ENCODE measurements at regions not wholly inside any gene's neighbourhood (a gene's known extent, or its start where the extent isn't known, plus 50 kb on each side); places are given as distances from the start of the nearest gene placed in this dataset.

- Histone ChIP-seq H3K4me3 (no peak overlapping the region), H3K27ac (no peak overlapping the region), H3K4me2 (no peak overlapping the region), H3K4me1 (no peaks in the 10 kb centered on the region), H3K9me3 (no peaks in the 10 kb centered on the region)
- POLR2A ChIA-PET = no interaction called here
- DNase-seq (ENCODE audit: low read depth in 1 of 2, low spot score in 1 of 2) (no peak), FAIRE-seq (no peak), ATAC-seq (no peak)
- WGBS (ENCODE audit: missing lambda C conversion rate) = 25% methylated on average over 3 of the region's 3 CpGs
- CTCF ChIA-PET = interaction anchor here (0.6 kb wide), 1 partner anchor 215 kb away, joined by 3 read pairs; no protein-coding TSS in a partner anchor
- TF ChIP-seq CHD2 (IDR thresholded peaks at IDR 0.05; ENCODE audit: low read length, partially characterized antibody) (no peak), FOSL2 (IDR thresholded peaks at IDR 0.05) (no peak), FOSL2 (CRISPR knock-in tag; IDR thresholded peaks at IDR 0.05) (no peak), RCOR1 (IDR thresholded peaks at IDR 0.05; ENCODE audit: low read depth, low read length) (no peak), CEBPB (IDR thresholded peaks at IDR 0.05) (no peak), POLR2A (IDR thresholded peaks at IDR 0.05; ENCODE audit: low read length) (no peak), PHF8 (IDR thresholded peaks at IDR 0.05; ENCODE audit: borderline replicate concordance, low read depth) (no peak), ZC3H11A (IDR thresholded peaks at IDR 0.05) (no peak), TFCP2L1 (CRISPR knock-in tag; IDR thresholded peaks at IDR 0.05) (no peak), HOXB13 (CRISPR knock-in tag; IDR thresholded peaks at IDR 0.05; ENCODE audit: low read depth) (no peak), RNF2 (IDR thresholded peaks at IDR 0.05; ENCODE audit: borderline replicate concordance, low read depth) (no peak), CHD4 (IDR thresholded peaks at IDR 0.05; ENCODE audit: borderline replicate concordance) (no peak), NFE2L2 (conservative IDR thresholded peaks at IDR 0.05; ENCODE audit: low read length) (no peak), MAFK (IDR thresholded peaks at IDR 0.05; ENCODE audit: partially characterized antibody) (no peak), CBX2 (IDR thresholded peaks at IDR 0.05; ENCODE audit: borderline replicate concordance, low read depth) (no peak)
- TF ChIP-seq, protein P1, sequence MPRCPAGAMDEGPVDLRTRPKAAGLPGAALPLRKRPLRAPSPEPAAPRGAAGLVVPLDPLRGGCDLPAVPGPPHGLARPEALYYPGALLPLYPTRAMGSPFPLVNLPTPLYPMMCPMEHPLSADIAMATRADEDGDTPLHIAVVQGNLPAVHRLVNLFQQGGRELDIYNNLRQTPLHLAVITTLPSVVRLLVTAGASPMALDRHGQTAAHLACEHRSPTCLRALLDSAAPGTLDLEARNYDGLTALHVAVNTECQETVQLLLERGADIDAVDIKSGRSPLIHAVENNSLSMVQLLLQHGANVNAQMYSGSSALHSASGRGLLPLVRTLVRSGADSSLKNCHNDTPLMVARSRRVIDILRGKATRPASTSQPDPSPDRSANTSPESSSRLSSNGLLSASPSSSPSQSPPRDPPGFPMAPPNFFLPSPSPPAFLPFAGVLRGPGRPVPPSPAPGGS (IDR thresholded peaks at IDR 0.05) = no peak
- TF ChIP-seq, protein P2, sequence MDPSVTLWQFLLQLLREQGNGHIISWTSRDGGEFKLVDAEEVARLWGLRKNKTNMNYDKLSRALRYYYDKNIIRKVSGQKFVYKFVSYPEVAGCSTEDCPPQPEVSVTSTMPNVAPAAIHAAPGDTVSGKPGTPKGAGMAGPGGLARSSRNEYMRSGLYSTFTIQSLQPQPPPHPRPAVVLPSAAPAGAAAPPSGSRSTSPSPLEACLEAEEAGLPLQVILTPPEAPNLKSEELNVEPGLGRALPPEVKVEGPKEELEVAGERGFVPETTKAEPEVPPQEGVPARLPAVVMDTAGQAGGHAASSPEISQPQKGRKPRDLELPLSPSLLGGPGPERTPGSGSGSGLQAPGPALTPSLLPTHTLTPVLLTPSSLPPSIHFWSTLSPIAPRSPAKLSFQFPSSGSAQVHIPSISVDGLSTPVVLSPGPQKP (IDR thresholded peaks at IDR 0.05; ENCODE audit: low read depth, low read length) = no peak
Observed at GRCh38 chr12:30098677-30099076, 314.9 kb upstream of the TMTC1 start.

GRCh38 chr12:30095511-30095910 lies 311.8 kb upstream of the TMTC1 start:
- Histone ChIP-seq H3K4me3 (no peak overlapping the region), H3K4me2 (no peak overlapping the region), H3K9me3 (no peaks in the 10 kb centered on the region), H3K27ac (no peak overlapping the region), H3K4me1 (no peaks in the 10 kb centered on the region)
- 45% methylated on average over 6 of the region's 6 CpGs for WGBS (ENCODE audit: missing lambda C conversion rate)
- no peak for ATAC-seq
- DNase-seq (ENCODE audit: low read depth in 1 of 2, low spot score in 1 of 2) = no peak
- CTCF ChIA-PET = no interaction called here
- TF ChIP-seq RCOR1 (IDR thresholded peaks at IDR 0.05; ENCODE audit: low read depth, low read length) (no peak), ZFP36 (IDR thresholded peaks at IDR 0.05; ENCODE audit: borderline replicate concordance, partially characterized antibody) (no peak), E2F6 (IDR thresholded peaks at IDR 0.05; ENCODE audit: borderline replicate concordance, low read depth) (no peak)
- no peak for FAIRE-seq
- POLR2A ChIA-PET = no interaction called here

DNA sequence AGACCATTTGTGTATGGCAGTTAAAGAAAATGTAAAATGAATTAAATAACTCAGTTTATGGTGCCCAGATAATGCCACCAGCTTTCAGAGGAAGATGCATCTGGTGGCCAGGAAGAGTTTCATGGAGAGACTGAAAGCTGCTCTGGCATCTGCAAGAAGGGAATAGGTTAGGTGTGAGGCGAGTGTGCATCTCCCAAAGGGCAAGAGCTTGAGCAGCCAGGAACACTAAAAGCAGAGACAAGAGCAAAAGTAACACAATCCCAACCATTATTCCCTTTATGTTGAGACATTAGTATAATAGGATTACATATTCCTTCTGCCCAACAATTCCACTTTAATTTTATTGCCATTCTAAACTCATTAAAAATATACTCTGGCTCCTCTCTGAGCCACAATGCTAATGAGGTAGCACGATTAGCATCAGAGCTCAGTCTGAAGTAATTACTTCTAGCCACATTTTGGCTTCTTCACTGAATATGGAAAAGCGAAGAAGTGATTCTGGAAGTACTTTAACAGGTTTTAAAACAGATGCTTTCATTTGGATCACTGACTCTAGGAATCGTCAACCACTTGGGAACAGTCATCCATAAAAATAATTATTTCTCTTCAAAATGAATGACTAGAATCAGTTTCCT lies 309.4 kb upstream of the TMTC1 start:
- Histone ChIP-seq H3K4me1 (no peaks in the 10 kb centered on the region), H3K4me3 (no peak overlapping the region), H3K27ac (no peak overlapping the region), H3K9me3 (no peaks in the 10 kb centered on the region), H3K4me2 (no peak overlapping the region)
- TF ChIP-seq ESRRA (IDR thresholded peaks at IDR 0.05; ENCODE audit: borderline replicate concordance, low read length) = no peak
- no peak for TF ChIP-seq HOXB13 (CRISPR knock-in tag; IDR thresholded peaks at IDR 0.05; ENCODE audit: low read depth)
- no peak for TF ChIP-seq PHF8 (IDR thresholded peaks at IDR 0.05; ENCODE audit: borderline replicate concordance, low read depth)
- no peak for TF ChIP-seq E2F6 (IDR thresholded peaks at IDR 0.05; ENCODE audit: borderline replicate concordance, low read depth)
- no peak for TF ChIP-seq ZNF302 (CRISPR knock-in tag; IDR thresholded peaks at IDR 0.05)
- TF ChIP-seq NR3C1 (IDR thresholded peaks at IDR 0.05) = no peak
- TF ChIP-seq, protein P3, sequence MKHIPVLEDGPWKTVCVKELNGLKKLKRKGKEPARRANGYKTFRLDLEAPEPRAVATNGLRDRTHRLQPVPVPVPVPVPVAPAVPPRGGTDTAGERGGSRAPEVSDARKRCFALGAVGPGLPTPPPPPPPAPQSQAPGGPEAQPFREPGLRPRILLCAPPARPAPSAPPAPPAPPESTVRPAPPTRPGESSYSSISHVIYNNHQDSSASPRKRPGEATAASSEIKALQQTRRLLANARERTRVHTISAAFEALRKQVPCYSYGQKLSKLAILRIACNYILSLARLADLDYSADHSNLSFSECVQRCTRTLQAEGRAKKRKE (CRISPR knock-in tag; IDR thresholded peaks at IDR 0.05; ENCODE audit: low read depth) = no peak
- no peak for TF ChIP-seq MAFK (IDR thresholded peaks at IDR 0.05; ENCODE audit: partially characterized antibody)
- FAIRE-seq (no peak), ATAC-seq (no peak), DNase-seq (ENCODE audit: low read depth in 1 of 2, low spot score in 1 of 2) (no peak)
- POLR2A ChIA-PET = no interaction called here
- CTCF ChIA-PET = no interaction called here
- WGBS (ENCODE audit: missing lambda C conversion rate) = 4% methylated on average over 4 of the region's 4 CpGs

Measured in A549 (cell line).